ENCODE measurements at regions not wholly inside any gene's neighbourhood (a gene's known extent, or its start where the extent isn't known, plus 50 kb on each side); places are given as distances from the start of the nearest gene placed in this dataset.
"Not testable (repeated sequence)": the region's sequence is repeated elsewhere in the genome, so short reads cannot be mapped to it uniquely, and the experiment has no call there.

GRCh38 chr1:10943991-10944730 is 68.3 kb upstream of the TARDBP start:
- TF ChIP-seq MAX (IDR thresholded peaks at IDR 0.05; ENCODE audit: low read depth, low read length), result no peak
- no peak for DNase-seq (ENCODE audit: low read depth)
- H3K4me3 ChIP-seq (ENCODE audit: low read depth, low read length), result no peak overlapping the region

GRCh38 chr1:10945991-10946509 is 66.4 kb upstream of the TARDBP start:
- DNase-seq (ENCODE audit: low read depth), result no peak
- no peak for TF ChIP-seq POLR2A (IDR thresholded peaks at IDR 0.05; ENCODE audit: extremely low read depth, insufficient read length)
- no peak for TF ChIP-seq MYC (IDR thresholded peaks at IDR 0.05; ENCODE audit: low read depth, low read length)
- TF ChIP-seq MAX (IDR thresholded peaks at IDR 0.05; ENCODE audit: low read depth, low read length), result no peak
- TF ChIP-seq, protein P1, sequence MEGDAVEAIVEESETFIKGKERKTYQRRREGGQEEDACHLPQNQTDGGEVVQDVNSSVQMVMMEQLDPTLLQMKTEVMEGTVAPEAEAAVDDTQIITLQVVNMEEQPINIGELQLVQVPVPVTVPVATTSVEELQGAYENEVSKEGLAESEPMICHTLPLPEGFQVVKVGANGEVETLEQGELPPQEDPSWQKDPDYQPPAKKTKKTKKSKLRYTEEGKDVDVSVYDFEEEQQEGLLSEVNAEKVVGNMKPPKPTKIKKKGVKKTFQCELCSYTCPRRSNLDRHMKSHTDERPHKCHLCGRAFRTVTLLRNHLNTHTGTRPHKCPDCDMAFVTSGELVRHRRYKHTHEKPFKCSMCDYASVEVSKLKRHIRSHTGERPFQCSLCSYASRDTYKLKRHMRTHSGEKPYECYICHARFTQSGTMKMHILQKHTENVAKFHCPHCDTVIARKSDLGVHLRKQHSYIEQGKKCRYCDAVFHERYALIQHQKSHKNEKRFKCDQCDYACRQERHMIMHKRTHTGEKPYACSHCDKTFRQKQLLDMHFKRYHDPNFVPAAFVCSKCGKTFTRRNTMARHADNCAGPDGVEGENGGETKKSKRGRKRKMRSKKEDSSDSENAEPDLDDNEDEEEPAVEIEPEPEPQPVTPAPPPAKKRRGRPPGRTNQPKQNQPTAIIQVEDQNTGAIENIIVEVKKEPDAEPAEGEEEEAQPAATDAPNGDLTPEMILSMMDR (IDR thresholded peaks at IDR 0.05; ENCODE audit: low read depth, low read length), result no peak
- H3K4me3 ChIP-seq (ENCODE audit: low read depth, low read length), result no peak overlapping the region

GRCh38 chr1:10947181-10947580 is 65.3 kb upstream of the TARDBP start:
- DNase-seq (ENCODE audit: low read depth), result no peak
- TF ChIP-seq POLR2A (IDR thresholded peaks at IDR 0.05; ENCODE audit: extremely low read depth, insufficient read length) (no peak), MYC (IDR thresholded peaks at IDR 0.05; ENCODE audit: low read depth, low read length) (no peak), MAX (IDR thresholded peaks at IDR 0.05; ENCODE audit: low read depth, low read length) (no peak)
- H3K4me3 ChIP-seq (ENCODE audit: low read depth, low read length), result no peak overlapping the region

DNA sequence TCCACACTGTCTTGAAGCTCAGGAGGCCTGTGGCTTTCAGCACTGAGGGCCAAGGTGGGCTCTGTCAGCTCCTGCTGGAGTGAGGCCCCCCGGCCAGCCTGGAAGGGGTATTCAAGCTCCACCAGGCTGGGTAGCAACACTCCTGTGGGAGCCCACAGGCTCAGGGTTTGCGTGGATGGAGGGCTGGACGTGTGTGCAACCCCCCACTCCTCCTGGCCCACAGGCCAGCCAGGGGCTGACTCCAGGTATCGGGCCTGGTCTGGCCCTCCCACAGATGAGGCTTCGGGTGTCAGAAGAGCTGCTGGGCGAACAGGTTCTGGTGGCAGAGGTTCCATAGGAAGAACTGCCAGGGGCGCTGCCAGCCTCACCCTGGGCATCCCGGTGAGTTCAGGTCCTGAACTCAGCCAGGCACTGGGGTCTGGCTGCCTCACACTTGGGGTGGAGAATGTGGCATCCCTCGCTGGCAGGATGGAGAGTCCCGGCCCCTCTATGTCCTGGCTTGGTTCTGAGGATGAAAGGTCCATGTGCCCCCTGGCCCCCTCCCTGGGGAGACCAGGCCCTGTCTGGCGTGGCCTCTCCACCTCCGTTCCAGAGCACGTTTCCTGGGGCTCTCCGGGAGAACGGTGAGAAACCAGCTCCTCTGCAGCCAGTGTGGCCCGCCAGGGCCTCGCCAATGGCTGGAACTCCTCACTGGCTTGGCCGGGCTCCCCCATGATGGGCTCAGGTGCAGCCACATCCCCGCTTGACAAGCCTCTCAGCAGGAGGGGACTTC is 64.6 kb upstream of the TARDBP start:
- no peak for DNase-seq (ENCODE audit: low read depth)
- no peak overlapping the region for H3K4me3 ChIP-seq (ENCODE audit: low read depth, low read length)
- TF ChIP-seq MYC (IDR thresholded peaks at IDR 0.05; ENCODE audit: low read depth, low read length), result no peak
- TF ChIP-seq MAX (IDR thresholded peaks at IDR 0.05; ENCODE audit: low read depth, low read length), result no peak
- TF ChIP-seq, protein P1 (IDR thresholded peaks at IDR 0.05; ENCODE audit: low read depth, low read length), result no peak

GRCh38 chr1:10948463-10948775 is 64.0 kb upstream of the TARDBP start:
- H3K4me3 ChIP-seq (ENCODE audit: low read depth, low read length), result no peak overlapping the region
- no peak for TF ChIP-seq POLR2A (IDR thresholded peaks at IDR 0.05; ENCODE audit: extremely low read depth, insufficient read length)
- no peak for TF ChIP-seq MAX (IDR thresholded peaks at IDR 0.05; ENCODE audit: low read depth, low read length)
- TF ChIP-seq, protein P1 (IDR thresholded peaks at IDR 0.05; ENCODE audit: low read depth, low read length), result no peak
- DNase-seq (ENCODE audit: low read depth), result no peak

GRCh38 chr1:10950316-10951172 is 61.9 kb upstream of the TARDBP start:
- H3K4me3 ChIP-seq (ENCODE audit: low read depth, low read length), result no peak overlapping the region
- DNase-seq (ENCODE audit: low read depth), result no peak
- no peak for TF ChIP-seq MAX (IDR thresholded peaks at IDR 0.05; ENCODE audit: low read depth, low read length)
- TF ChIP-seq, protein P1 (IDR thresholded peaks at IDR 0.05; ENCODE audit: low read depth, low read length), result no peak
- no peak for TF ChIP-seq MYC (IDR thresholded peaks at IDR 0.05; ENCODE audit: low read depth, low read length)
- TF ChIP-seq POLR2A (IDR thresholded peaks at IDR 0.05; ENCODE audit: extremely low read depth, insufficient read length), result no peak

DNA sequence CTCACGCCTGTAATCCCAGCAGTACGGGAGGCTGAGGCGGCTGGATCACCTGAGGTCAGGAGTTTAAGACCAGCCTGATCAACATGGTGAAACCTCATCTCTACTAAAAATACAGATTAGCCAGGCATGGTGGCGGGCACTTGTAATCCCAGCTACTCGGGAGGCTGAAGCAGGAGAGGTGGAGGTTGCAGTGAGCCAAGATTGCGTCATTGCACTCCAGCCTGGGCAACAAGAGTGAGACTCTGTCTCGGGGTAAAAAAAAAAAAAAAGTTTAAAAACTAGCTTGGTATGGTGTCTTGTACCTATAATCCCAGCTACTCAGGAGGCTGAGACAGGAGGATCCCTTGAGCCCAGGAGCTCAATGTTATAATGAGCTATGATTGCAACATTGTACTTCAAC is 61.2 kb upstream of the TARDBP start:
- not testable (repeated sequence) for DNase-seq (ENCODE audit: low read depth); H3K4me3 ChIP-seq (ENCODE audit: low read depth, low read length)

Data from NB4 (cell line).